Memory B cell (primary cell): ENCODE measurements at regions not wholly inside any gene's neighbourhood (a gene's known extent, or its start where the extent isn't known, plus 50 kb on each side); places are given as distances from the start of the nearest gene placed in this dataset.
"Not testable (repeated sequence)": the region's sequence is repeated elsewhere in the genome, so short reads cannot be mapped to it uniquely, and the experiment has no call there.

Source experiments
- ATAC-seq: fragments of 150-1000 bp; cut with Tn5 transposase; 2 replicates; pipeline ENCODE4 v1.10.0; 2021; ENCODE audit warnings: low read depth, mild to moderate bottlenecking, moderate library complexity
- DNase-seq, 2 donors: peaks; one replicate each; pipeline ENCODE4 v3.0.0; 2022; ENCODE audit warnings: low spot score in 2 of 2
- H3K27ac Mint-ChIP-seq: one replicate; pipeline ENCODE4 v1.8.0; 2022; ENCODE audit warnings: mild to moderate bottlenecking, moderate library complexity, mixed read lengths
- H3K27me3 Mint-ChIP-seq: one replicate; pipeline ENCODE4 v1.8.0; 2022; ENCODE audit warnings: mixed read lengths
- H3K36me3 Mint-ChIP-seq: one replicate; pipeline ENCODE4 v1.8.0; 2022; ENCODE audit warnings: mild to moderate bottlenecking, mixed read lengths
- H3K4me1 Mint-ChIP-seq: one replicate; pipeline ENCODE4 v1.8.0; 2022; ENCODE audit warnings: mixed read lengths
- H3K4me3 Mint-ChIP-seq: one replicate; pipeline ENCODE4 v1.8.0; 2022; ENCODE audit warnings: mild to moderate bottlenecking, moderate library complexity, mixed read lengths
- H3K9me3 Mint-ChIP-seq: one replicate; pipeline ENCODE4 v1.8.0; 2022; ENCODE audit warnings: mixed read lengths

DNA sequence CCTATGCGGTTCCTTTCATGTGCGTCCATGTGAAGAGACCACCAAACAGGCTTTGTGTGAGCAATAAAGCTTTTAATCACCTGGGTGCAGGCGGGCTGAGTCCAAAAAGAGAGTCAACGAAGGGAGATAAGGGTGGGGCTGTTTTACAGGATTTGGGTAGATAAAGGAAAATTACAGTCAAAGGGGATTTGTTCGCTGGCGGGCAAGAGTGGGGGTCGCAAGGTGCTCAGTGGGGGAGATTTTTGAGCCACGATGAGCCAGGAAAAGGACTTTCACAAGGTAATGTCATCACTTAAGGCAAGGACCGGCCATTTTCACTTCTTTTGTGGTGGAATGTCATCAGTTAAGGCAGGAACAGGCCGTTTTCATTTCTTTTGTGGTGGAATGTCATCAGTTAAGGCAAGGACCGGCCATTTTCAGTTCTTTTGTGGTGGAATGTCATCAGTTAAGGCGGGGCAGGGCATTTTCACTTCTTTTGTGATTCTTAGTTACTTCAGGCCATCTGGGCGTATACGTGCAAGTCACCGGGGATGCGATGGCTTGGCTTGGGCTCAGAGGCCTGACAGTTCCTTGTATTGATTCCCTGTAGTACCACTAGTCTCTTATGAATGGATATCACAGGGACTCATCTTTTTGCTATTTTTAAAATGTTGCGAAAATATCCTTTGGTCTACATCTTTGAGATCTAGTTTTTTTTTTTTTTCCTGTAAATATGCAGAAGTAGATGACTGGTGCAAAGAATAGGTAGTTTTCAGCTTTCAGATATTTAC, 371.2 kb upstream of the SEMA6A start:
- not testable (repeated sequence) for H3K4me3 Mint-ChIP-seq, H3K4me1 Mint-ChIP-seq, H3K27me3 Mint-ChIP-seq, DNase-seq, H3K9me3 Mint-ChIP-seq, H3K36me3 Mint-ChIP-seq, H3K27ac Mint-ChIP-seq, ATAC-seq

DNA sequence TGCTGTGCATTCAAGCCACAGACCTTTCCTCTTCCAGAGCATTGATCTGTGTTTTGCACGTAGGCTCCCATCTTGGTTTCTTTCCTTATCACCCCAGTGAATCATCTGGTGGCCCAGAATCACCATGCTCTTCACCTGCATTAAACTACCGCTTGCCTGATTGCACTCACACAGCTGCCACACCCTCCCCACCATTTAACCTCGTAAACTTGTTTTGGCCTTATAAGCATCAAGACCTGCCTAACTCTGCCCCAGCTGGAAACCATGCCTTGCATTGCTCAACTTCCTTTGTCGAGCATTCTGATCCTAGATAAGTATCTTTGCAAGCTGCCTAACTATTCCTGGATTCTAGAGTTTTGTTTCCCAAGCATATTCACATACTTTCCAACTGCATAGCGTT, 369.6 kb upstream of the SEMA6A start:
- ATAC-seq (no peak), DNase-seq (no peak)
- no peaks in the 10 kb centered on the region for H3K4me1 Mint-ChIP-seq
- no peak overlapping the region for H3K4me3 Mint-ChIP-seq
- H3K27ac Mint-ChIP-seq, result no peak overlapping the region
- H3K36me3 Mint-ChIP-seq, result no peaks in the 10 kb centered on the region
- no peaks in the 10 kb centered on the region for H3K27me3 Mint-ChIP-seq
- no peaks in the 10 kb centered on the region for H3K9me3 Mint-ChIP-seq

DNA sequence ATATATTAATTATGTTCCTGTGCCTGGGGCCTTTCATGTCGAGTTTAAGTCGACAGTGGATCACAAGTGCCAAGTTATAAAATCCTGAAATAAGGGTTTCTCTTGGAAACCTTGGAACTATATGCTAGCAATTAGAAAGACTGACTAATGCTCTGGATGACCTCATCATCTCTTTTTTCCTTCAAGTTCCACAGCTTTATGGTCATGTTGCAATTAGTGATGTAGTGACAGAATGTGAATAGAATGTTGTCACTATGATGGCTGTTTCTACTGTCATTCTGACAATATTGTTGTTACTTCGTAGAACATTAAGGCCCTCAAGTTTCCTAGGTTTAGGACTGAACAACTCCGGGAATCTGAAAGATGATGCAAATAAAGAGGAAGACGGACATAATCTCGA, 368.0 kb upstream of the SEMA6A start:
- H3K9me3 Mint-ChIP-seq, result no peaks in the 10 kb centered on the region
- no peak overlapping the region for H3K4me3 Mint-ChIP-seq
- H3K27me3 Mint-ChIP-seq, result no peaks in the 10 kb centered on the region
- DNase-seq (no peak), ATAC-seq (no peak)
- no peak overlapping the region for H3K27ac Mint-ChIP-seq
- no peaks in the 10 kb centered on the region for H3K36me3 Mint-ChIP-seq
- no peaks in the 10 kb centered on the region for H3K4me1 Mint-ChIP-seq

DNA sequence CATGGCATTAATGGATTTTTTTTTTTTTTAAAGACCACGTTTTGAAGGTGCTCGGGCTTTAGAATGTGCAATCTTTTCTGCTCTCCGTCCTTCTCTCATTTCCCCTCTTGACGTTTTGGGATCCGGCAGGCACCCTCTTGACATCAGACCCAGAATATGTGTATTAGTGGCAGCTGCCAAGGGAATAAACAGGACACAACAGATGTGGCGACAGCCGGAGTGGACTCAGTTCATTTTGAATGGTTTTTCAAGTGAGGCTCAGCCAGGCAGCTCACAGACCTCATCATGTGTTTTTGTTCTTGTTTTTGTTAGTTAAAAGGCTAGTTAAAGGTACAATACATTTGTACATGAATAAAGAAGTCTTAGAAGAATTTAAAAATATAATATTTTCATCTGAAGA, 365.0 kb upstream of the SEMA6A start:
- Mint-ChIP-seq H3K4me1 (no peaks in the 10 kb centered on the region), H3K4me3 (no peak overlapping the region), H3K27me3 (peaks cover 7% of the 10 kb centered on the region), H3K27ac (no peak overlapping the region), H3K36me3 (no peaks in the 10 kb centered on the region), H3K9me3 (no peaks in the 10 kb centered on the region)
- no peak for DNase-seq
- no peak for ATAC-seq

DNA sequence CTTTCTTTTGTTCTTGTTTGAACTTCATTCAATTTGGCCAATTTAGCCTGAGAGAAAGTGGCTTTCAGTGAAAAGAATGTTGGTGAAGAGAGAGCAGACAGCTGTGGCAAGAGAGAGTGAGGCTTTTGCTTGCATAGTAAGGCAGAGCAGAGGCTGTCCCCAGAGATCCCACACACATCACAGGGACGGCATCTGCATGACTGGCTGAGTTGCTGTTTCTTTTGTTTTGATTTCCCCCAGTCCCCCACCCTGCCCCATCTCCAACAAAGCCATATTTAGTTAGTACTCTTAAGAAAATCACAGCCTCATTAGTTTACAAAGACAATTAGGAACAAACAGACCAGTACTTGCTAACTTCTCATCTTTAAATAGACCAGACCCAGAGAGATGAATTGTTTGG, 363.9 kb upstream of the SEMA6A start:
- no peak for DNase-seq
- peaks cover 8% of the 10 kb centered on the region for H3K27me3 Mint-ChIP-seq
- H3K9me3 Mint-ChIP-seq, result no peaks in the 10 kb centered on the region
- H3K4me1 Mint-ChIP-seq, result no peaks in the 10 kb centered on the region
- no peak for ATAC-seq
- no peaks in the 10 kb centered on the region for H3K36me3 Mint-ChIP-seq
- no peak overlapping the region for H3K27ac Mint-ChIP-seq
- no peak overlapping the region for H3K4me3 Mint-ChIP-seq

DNA sequence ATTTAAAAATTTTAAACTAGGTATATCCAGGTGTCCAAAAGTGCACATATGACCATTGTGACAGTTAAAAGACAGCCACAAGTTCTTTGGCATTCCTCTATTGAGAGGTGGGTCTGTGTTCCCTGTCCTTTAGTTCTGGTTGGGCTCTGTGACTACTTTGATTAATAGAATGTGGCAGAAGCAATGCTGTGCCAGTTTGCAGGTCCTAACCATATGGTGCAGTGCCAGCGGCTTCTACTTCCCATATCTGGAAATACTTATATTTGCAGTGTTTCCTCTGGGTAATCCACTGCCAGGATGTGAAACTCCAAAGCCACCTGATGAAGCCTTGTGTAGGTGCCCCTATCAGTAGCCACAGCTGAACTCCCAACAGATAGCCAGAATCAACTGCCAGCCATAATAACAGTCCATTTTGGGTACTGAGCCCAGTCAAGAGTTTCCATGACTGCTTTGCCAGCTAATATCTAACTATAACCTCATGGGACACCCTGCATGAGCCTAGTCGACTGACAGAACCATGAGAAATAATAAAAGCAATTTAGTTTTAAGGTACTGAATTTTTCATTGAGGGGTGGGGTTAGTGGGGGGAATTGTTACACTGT, 361.0 kb upstream of the SEMA6A start:
- H3K36me3 Mint-ChIP-seq, result no peaks in the 10 kb centered on the region
- no peak for ATAC-seq
- H3K27me3 Mint-ChIP-seq, result peaks cover 9% of the 10 kb centered on the region
- H3K27ac Mint-ChIP-seq, result no peak overlapping the region
- H3K4me1 Mint-ChIP-seq, result no peaks in the 10 kb centered on the region
- no peak overlapping the region for H3K4me3 Mint-ChIP-seq
- DNase-seq, result no peak
- no peaks in the 10 kb centered on the region for H3K9me3 Mint-ChIP-seq

DNA sequence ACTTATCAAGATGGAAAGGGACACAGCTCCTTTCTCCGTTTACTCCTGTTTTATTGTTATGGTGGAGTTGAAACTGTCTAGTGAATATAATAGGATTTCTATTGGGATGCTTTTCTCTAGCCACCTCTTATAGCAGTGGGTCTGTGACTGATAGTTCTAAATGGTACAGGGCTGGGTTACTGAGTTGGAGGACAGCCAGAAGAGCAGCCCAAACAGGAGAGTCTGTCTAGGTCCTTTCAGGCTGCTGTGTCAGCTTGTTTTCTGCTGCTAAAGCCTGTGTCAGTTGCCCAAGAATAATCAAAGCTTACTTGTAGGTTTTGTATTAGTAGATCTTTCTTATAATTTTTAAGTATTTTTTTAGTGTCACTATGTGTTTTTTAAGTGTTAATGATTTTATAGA, 356.0 kb upstream of the SEMA6A start:
- Mint-ChIP-seq H3K36me3 (no peaks in the 10 kb centered on the region), H3K4me1 (no peaks in the 10 kb centered on the region), H3K27ac (no peak overlapping the region), H3K4me3 (no peak overlapping the region), H3K27me3 (peaks cover 4% of the 10 kb centered on the region), H3K9me3 (no peaks in the 10 kb centered on the region)
- no peak for DNase-seq
- ATAC-seq, result no peak

DNA sequence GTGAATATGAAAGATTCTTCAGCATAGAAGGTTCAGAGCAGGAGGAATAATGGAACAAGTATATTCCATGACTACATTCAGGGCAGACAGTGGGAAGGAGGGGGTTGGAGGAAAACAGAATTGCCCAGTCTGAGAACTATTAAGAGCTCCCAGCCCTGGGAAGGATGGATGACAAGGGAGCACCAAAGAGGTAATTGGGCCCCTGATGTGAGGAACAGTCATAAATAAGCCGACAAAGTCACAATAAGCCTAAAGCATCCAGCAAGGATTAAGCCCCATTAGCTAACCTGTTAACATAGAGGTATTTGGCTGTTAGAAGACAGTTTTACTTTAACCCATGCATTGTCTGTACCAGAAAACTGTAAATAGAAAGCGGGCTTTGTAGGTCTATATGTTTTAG, 348.7 kb upstream of the SEMA6A start:
- DNase-seq (no peak), ATAC-seq (no peak)
- H3K27ac Mint-ChIP-seq, result no peak overlapping the region
- H3K9me3 Mint-ChIP-seq, result no peaks in the 10 kb centered on the region
- H3K4me1 Mint-ChIP-seq, result no peaks in the 10 kb centered on the region
- H3K36me3 Mint-ChIP-seq, result no peaks in the 10 kb centered on the region
- H3K27me3 Mint-ChIP-seq, result no peaks in the 10 kb centered on the region
- H3K4me3 Mint-ChIP-seq, result no peak overlapping the region

DNA sequence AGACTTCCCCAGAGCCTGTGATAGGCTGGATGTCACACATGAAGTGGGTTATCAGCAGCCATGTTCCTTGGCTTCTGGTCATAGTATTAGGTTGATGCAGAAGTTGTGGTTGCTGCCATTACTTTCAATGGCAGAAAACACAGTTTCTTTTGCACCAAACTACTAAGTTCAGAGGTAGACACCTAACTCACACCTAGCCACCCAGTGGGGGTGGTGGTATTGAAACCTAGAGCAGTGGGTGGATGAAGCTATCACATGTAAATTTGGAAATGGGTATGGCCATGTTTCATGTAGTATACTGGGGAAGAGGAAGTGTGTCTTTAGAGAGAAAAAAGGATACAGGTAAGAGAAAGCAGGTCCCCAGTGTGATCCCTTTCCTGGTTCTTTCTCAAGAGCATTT, 347.9 kb upstream of the SEMA6A start:
- H3K4me1 Mint-ChIP-seq, result no peaks in the 10 kb centered on the region
- no peaks in the 10 kb centered on the region for H3K9me3 Mint-ChIP-seq
- H3K27ac Mint-ChIP-seq, result no peak overlapping the region
- H3K36me3 Mint-ChIP-seq, result no peaks in the 10 kb centered on the region
- ATAC-seq (no peak), DNase-seq (no peak)
- H3K27me3 Mint-ChIP-seq, result no peaks in the 10 kb centered on the region
- no peak overlapping the region for H3K4me3 Mint-ChIP-seq

DNA sequence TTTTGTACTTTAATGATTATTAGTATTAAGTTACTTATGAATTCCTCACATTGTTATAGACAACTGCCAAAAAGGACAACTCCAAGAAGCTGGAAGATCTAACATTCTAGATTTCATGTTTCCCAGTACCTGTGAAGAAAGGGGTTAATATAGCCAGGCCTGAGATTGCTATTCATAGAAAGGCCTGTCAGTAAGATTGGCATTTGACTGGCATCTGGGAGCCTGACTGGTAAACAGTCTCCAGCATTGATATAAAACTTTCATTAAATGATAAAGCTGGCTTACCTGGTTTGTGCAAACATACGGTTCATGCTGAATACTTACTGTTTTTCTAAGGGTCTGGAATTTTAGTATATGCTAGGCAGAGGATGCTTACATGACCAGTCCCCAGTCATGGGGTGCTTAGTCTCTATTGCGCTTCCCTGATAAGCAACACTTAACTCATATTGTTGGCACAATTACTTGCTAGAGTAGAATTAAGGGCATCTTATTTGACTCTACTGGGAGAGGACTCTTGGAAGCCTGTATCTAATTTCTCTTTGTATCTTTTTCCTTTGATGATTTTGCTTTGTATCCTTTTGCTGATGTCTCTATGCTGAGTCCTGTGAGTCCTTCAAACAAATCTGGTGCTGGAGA, 340.4 kb upstream of the SEMA6A start:
- Mint-ChIP-seq H3K27me3 (no peaks in the 10 kb centered on the region), H3K9me3 (peaks cover 3% of the 10 kb centered on the region), H3K4me1 (peaks cover 5% of the 10 kb centered on the region), H3K4me3 (no peak overlapping the region), H3K27ac (no peak overlapping the region), H3K36me3 (no peaks in the 10 kb centered on the region)
- ATAC-seq (no peak), DNase-seq (no peak)

DNA sequence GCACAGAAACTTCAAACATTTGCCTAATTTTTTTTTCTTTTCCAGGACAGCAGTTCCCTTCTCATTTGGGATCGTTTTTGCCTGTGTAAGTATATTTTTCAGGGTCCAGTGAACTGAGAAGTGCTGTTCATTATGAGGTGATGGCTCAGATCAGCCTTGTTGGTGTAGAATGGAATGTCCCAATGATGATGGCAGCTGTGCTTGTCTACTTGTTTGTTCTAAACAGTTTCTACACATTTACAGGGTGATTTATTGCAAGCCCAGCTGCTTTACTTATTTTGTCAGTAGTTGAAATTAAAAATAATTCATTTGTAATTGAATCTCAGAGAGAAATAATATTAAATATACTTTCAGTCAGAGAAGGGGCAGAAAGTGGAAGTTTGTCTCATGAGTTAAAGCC, 337.6 kb upstream of the SEMA6A start:
- ATAC-seq (no peak), DNase-seq (no peak)
- no peaks in the 10 kb centered on the region for H3K36me3 Mint-ChIP-seq
- no peaks in the 10 kb centered on the region for H3K27me3 Mint-ChIP-seq
- H3K4me1 Mint-ChIP-seq, result peaks cover 16% of the 10 kb centered on the region
- H3K27ac Mint-ChIP-seq, result no peak overlapping the region
- no peak overlapping the region for H3K4me3 Mint-ChIP-seq
- peaks cover 3% of the 10 kb centered on the region for H3K9me3 Mint-ChIP-seq

DNA sequence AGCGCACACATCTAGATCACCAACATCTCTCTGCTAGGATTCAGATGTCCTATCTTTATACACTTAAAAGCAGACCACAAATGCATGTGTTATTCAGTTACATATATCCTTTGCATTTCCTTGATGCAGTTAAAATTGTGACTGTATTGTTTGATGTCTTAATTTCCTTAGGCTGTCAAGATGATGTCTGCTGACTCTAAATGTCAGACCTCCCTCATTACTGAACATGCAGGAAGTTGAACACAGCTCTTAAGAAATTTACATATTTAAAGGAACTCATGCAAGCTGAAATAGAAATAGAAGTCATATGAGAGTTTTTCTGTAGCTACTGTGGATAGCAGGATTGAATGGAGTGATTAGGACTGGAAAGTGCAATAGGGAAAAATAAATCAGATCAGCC, 336.5 kb upstream of the SEMA6A start:
- peaks cover 16% of the 10 kb centered on the region for H3K4me1 Mint-ChIP-seq
- H3K4me3 Mint-ChIP-seq, result no peak overlapping the region
- H3K9me3 Mint-ChIP-seq, result peaks cover 3% of the 10 kb centered on the region
- H3K27me3 Mint-ChIP-seq, result no peaks in the 10 kb centered on the region
- H3K36me3 Mint-ChIP-seq, result no peaks in the 10 kb centered on the region
- H3K27ac Mint-ChIP-seq, result no peak overlapping the region
- ATAC-seq (no peak), DNase-seq (no peak)

DNA sequence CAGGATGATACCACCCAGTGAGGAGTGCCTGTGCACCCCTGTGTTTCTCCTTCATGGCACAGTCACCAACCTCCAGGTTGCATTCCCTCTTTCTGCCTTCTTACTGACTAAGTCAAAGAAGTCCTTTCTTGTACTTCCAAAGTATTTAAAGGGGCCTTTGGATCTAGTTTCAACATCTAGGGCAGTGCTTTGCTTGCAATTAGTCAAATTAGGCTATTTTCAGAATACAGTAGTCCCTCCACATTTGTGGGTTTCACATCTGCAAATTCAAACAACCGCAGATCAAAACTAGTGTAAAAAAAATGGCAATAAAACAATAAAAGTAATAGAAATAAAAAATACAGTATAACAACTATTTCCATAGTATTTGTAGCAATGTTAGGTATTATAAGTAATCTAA, 333.9 kb upstream of the SEMA6A start:
- ATAC-seq (no peak), DNase-seq (no peak)
- no peak overlapping the region for H3K27ac Mint-ChIP-seq
- no peaks in the 10 kb centered on the region for H3K36me3 Mint-ChIP-seq
- H3K27me3 Mint-ChIP-seq, result no peaks in the 10 kb centered on the region
- no peaks in the 10 kb centered on the region for H3K9me3 Mint-ChIP-seq
- peaks cover 14% of the 10 kb centered on the region for H3K4me1 Mint-ChIP-seq
- H3K4me3 Mint-ChIP-seq, result no peak overlapping the region

DNA sequence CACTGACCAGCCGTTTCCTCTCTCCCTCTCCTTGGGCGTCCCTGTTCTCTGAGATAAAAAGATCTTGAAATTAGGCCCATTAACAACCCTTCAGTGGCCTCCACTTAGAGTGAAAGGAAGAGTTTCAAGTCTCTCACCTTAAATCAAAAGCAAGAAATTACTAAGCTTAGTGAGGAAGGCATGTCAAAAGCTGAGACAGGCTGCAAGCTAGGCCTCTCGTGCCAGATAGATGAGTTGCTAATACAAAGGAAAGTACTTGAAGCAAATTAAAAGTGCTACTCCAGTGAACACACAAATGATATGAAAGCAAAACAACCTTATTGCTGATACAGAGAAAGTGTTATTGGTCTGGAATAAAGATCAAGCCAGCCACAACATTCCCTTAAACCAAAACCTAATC, 331.3 kb upstream of the SEMA6A start:
- Mint-ChIP-seq H3K4me1 (peaks cover 11% of the 10 kb centered on the region), H3K27me3 (no peaks in the 10 kb centered on the region), H3K36me3 (no peaks in the 10 kb centered on the region), H3K27ac (no peak overlapping the region), H3K9me3 (peaks cover 1% of the 10 kb centered on the region), H3K4me3 (no peak overlapping the region)
- ATAC-seq (no peak), DNase-seq (no peak)

DNA sequence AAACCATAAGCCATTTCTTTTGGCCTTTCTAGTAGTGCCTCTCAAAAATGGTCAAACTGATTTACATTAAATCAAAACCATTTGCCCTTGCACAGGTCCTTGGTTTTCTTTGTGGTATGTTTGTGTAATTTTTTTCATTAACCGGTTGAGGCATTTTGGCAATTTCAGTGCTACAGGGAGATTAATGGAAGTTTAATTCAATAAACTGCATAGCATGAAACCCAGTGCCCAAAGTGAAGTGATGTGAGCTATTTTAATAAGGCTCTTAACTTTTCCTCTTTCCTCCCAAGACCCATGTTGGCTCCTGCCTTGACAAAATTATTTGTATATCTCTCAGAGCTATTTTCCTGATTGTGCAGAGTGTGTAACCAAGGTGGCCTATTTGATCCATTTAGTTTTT, 326.2 kb upstream of the SEMA6A start:
- H3K27ac Mint-ChIP-seq, result no peak overlapping the region
- DNase-seq (no peak), ATAC-seq (no peak)
- no peak overlapping the region for H3K4me3 Mint-ChIP-seq
- H3K27me3 Mint-ChIP-seq, result no peaks in the 10 kb centered on the region
- no peaks in the 10 kb centered on the region for H3K4me1 Mint-ChIP-seq
- H3K9me3 Mint-ChIP-seq, result peaks cover 1% of the 10 kb centered on the region
- H3K36me3 Mint-ChIP-seq, result no peaks in the 10 kb centered on the region
